IMR-90 (cell line): ENCODE measurements at regions not wholly inside any gene's neighbourhood (a gene's known extent, or its start where the extent isn't known, plus 50 kb on each side); places are given as distances from the start of the nearest gene placed in this dataset.
A peak's percentile ranks its signal among the peaks of the same experiment; 100 is the strongest.

Source experiments
- ATAC-seq: fragments of 200-7000 bp; cut with Tn5 transposase; 2 replicates; pipeline ENCODE4 v1.9.1; 2020; ENCODE audit warnings: low read depth, mild to moderate bottlenecking, moderate library complexity
- BruUV-seq: library from RNA; stranded (reverse); fragments of 400-500 nt; replicated peaks from 2 replicates; lab custom pipeline; 2021; lab: Mats Ljungman, UMichigan
- CTCF ChIA-PET: fragments of 300-600 bp; formaldehyde crosslinking; extraction: SDS; loops from one replicate; lab custom pipeline; 2021; ENCODE audit warnings: antibody characterized with exemption; lab: Yijun Ruan, JAX
- POLR2A ChIA-PET: fragments of 300-600 bp; sonication (Branson Sonifier 250); formaldehyde crosslinking; loops from one replicate; lab custom pipeline; 2022; ENCODE audit warnings: antibody characterized with exemption; ENCODE audit not compliant: unreplicated experiment; lab: Charles Lee
- DNase-seq: peaks from one replicate; pipeline ENCODE4 v3.0.0; 2013
- H2AFZ ChIP-seq: replicated peaks from 2 replicates; pipeline ENCODE3; 2013; ENCODE audit warnings: low read length, mild to moderate bottlenecking; ENCODE audit not compliant: poor library complexity
- H2AK5ac ChIP-seq: 2 replicates; pipeline ENCODE4 v1.6.1; 2013; ENCODE audit warnings: low read depth, low read length, inconsistent platforms
- H2AK9ac ChIP-seq: replicated peaks from 2 replicates; pipeline ENCODE3; 2013; ENCODE audit warnings: mild to moderate bottlenecking, low read depth, low read length, moderate library complexity; ENCODE audit not compliant: poor library complexity
- H2BK120ac ChIP-seq: 2 replicates; pipeline ENCODE4 v1.6.1; 2013; ENCODE audit warnings: low read depth, low read length, inconsistent platforms
- H2BK15ac ChIP-seq: 3 replicates; pipeline ENCODE4 v1.6.1; 2013; ENCODE audit warnings: low read depth, low read length, inconsistent platforms
- H2BK20ac ChIP-seq: 2 replicates; pipeline ENCODE4 v1.6.1; 2013; ENCODE audit warnings: low read depth, mild to moderate bottlenecking, inconsistent platforms, low read length, moderate library complexity
- H2BK5ac ChIP-seq: 2 replicates; pipeline ENCODE4 v1.6.1; 2013; ENCODE audit warnings: mild to moderate bottlenecking, low read depth, low read length, inconsistent platforms; ENCODE audit not compliant: poor library complexity, severe bottlenecking
- H3K14ac ChIP-seq: replicated peaks from 2 replicates; pipeline ENCODE4 v1.6.1; 2013; ENCODE audit warnings: low read depth, low read length, inconsistent platforms
- H3K18ac ChIP-seq: 2 replicates; pipeline ENCODE4 v1.6.1; 2013; ENCODE audit warnings: low read depth, low read length, control low read depth
- H3K23ac ChIP-seq: 2 replicates; pipeline ENCODE4 v1.6.1; 2013; ENCODE audit warnings: low read depth, low read length, inconsistent platforms
- H3K27ac ChIP-seq: 2 replicates; pipeline ENCODE4 v1.5.1; 2013; ENCODE audit warnings: mild to moderate bottlenecking, control low read depth, low read length; ENCODE audit not compliant: insufficient read depth
- H3K27me3 ChIP-seq: 2 replicates; pipeline ENCODE4 v1.6.1; 2013; ENCODE audit warnings: low read length; ENCODE audit not compliant: control insufficient read depth, insufficient read depth
- H3K36me3 ChIP-seq: 2 replicates; pipeline ENCODE4 v1.6.1; 2013; ENCODE audit warnings: low read length, mixed read lengths; ENCODE audit not compliant: control insufficient read depth, insufficient read depth
- H3K4ac ChIP-seq: 2 replicates; pipeline ENCODE4 v1.6.1; 2013; ENCODE audit warnings: low read depth, low read length, inconsistent platforms
- H3K4me1 ChIP-seq: 2 replicates; pipeline ENCODE4 v1.6.1; 2013; ENCODE audit warnings: low read length, mixed read lengths; ENCODE audit not compliant: control insufficient read depth, insufficient read depth
- H3K4me2 ChIP-seq: 2 replicates; pipeline ENCODE4 v1.6.1; 2013; ENCODE audit warnings: low read depth, mild to moderate bottlenecking, control low read depth, low read length, moderate library complexity
- H3K4me3 ChIP-seq: 2 replicates; pipeline ENCODE4 v1.5.1; 2013; ENCODE audit warnings: low read depth, mild to moderate bottlenecking, control low read depth, low read length, moderate library complexity; ENCODE audit not compliant: insufficient read depth
- H3K56ac ChIP-seq: 2 replicates; pipeline ENCODE4 v1.6.1; 2013; ENCODE audit warnings: low read length, inconsistent platforms; ENCODE audit not compliant: insufficient read depth; ENCODE audit errors: extremely low read depth
- H3K79me1 ChIP-seq, 2 experiments: 2 replicates each; pipeline ENCODE4 v1.6.1; 2013; ENCODE audit warnings: low read length in 2 of 2, inconsistent platforms in 1 of 2, low read depth in 1 of 2
- H3K9ac ChIP-seq: 2 replicates; pipeline ENCODE4 v1.6.1; 2013; ENCODE audit warnings: low read depth, low read length, control low read depth
- H3K9me1 ChIP-seq: 2 replicates; pipeline ENCODE4 v1.6.1; 2013; ENCODE audit warnings: low read length, inconsistent platforms; ENCODE audit not compliant: insufficient read depth
- H3K9me3 ChIP-seq: 2 replicates; pipeline ENCODE4 v1.6.1; 2013; ENCODE audit warnings: low read length; ENCODE audit not compliant: control insufficient read depth, insufficient read depth
- H4K20me1 ChIP-seq: 2 replicates; pipeline ENCODE4 v1.6.1; 2013; ENCODE audit warnings: low read length, inconsistent platforms; ENCODE audit not compliant: insufficient read depth
- H4K5ac ChIP-seq: 2 replicates; pipeline ENCODE4 v1.6.1; 2013; ENCODE audit warnings: mild to moderate bottlenecking, low read depth, low read length, control low read depth
- H4K8ac ChIP-seq, 2 experiments: 2 replicates each; pipeline ENCODE4 v1.6.1; 2013; ENCODE audit warnings: low read depth in 2 of 2, low read length in 2 of 2, control low read depth in 1 of 2, inconsistent platforms in 1 of 2
- H4K91ac ChIP-seq: 2 replicates; pipeline ENCODE4 v1.6.1; 2013; ENCODE audit warnings: low read depth, low read length, inconsistent platforms; ENCODE audit not compliant: insufficient read depth
- BHLHE40 ChIP-seq: fragments of 150-350 bp; IDR thresholded peaks from 2 replicates; pipeline ENCODE4 v1.6.1; 2016; ENCODE audit warnings: mild to moderate bottlenecking, low read depth, low read length
- CEBPB ChIP-seq: IDR thresholded peaks from 2 replicates; pipeline ENCODE4 v1.6.1; 2012; ENCODE audit warnings: low read depth, low read length, improper control_type of control experiment
- CHD1 ChIP-seq: IDR thresholded peaks from 2 replicates; pipeline ENCODE4 v1.6.1; 2012; ENCODE audit warnings: low read depth, low read length, improper control_type of control experiment
- MAFK ChIP-seq: IDR thresholded peaks from 2 replicates; pipeline ENCODE4 v1.6.1; 2012; ENCODE audit warnings: low read depth, low read length, improper control_type of control experiment
- NFE2L2 ChIP-seq: fragments of 150-350 bp; IDR thresholded peaks from 2 replicates; pipeline ENCODE4 v1.6.1; 2016; ENCODE audit warnings: low read depth, mild to moderate bottlenecking, low read length
- RCOR1 ChIP-seq: IDR thresholded peaks from 2 replicates; pipeline ENCODE4 v1.6.1; 2012; ENCODE audit warnings: mild to moderate bottlenecking, low read length, improper control_type of control experiment; ENCODE audit not compliant: insufficient replicate concordance
- RFX5 ChIP-seq: IDR thresholded peaks from 2 replicates; pipeline ENCODE4 v1.8.0; 2012; ENCODE audit warnings: low read depth, mild to moderate bottlenecking, low read length, moderate library complexity
- SMC3 ChIP-seq: fragments of 150-350 bp; IDR thresholded peaks from 2 replicates; pipeline ENCODE4 v1.6.1; 2016; ENCODE audit warnings: low read depth, mild to moderate bottlenecking, antibody characterized with exemption, low read length, moderate library complexity
- WGBS, 2 experiments: methylation state at CpG; one replicate each; pipeline versions ENCODE4 v1.1.5 to v1.1.7; 2013; ENCODE audit warnings: missing lambda C conversion rate in 2 of 2; ENCODE audit not compliant: insufficient read length in 1 of 2; ENCODE audit errors: extremely low coverage in 2 of 2; 5-methylcytosine and 5-hydroxymethylcytosine counted together
- dilution Hi-C: fragments of 300-500 bp; cut with HindIII; formaldehyde crosslinking; loops from one replicate; pipeline ENCODE4 v1.14.3; 2018; ENCODE audit warnings: low sequenced_read_pairs; ENCODE audit not compliant: unreplicated experiment
- in situ Hi-C: fragments of 300-500 bp; cut with MboI; formaldehyde crosslinking; loops from 3 replicates; pipeline ENCODE4 v1.14.3; 2019; ENCODE audit warnings: low sequenced_read_pairs, inconsistent platforms, mixed read lengths
- intact Hi-C: fragments of 100-400 bp; cut with micrococcal nuclease; formaldehyde crosslinking; loops from 2 replicates; pipeline ENCODE4 v1.10.0; 2022
- TF ChIP-seq, protein P1 (sequence below): conservative IDR thresholded peaks from 2 replicates; pipeline ENCODE4 v1.5.1; 2012; ENCODE audit warnings: mild to moderate bottlenecking, low read depth, low read length, improper control_type of control experiment
- TF ChIP-seq, protein P2 (sequence below): fragments of 150-350 bp; IDR thresholded peaks from 2 replicates; pipeline ENCODE4 v1.6.1; 2017; ENCODE audit warnings: mild to moderate bottlenecking, antibody characterized with exemption, low read length, low read depth

DNA sequence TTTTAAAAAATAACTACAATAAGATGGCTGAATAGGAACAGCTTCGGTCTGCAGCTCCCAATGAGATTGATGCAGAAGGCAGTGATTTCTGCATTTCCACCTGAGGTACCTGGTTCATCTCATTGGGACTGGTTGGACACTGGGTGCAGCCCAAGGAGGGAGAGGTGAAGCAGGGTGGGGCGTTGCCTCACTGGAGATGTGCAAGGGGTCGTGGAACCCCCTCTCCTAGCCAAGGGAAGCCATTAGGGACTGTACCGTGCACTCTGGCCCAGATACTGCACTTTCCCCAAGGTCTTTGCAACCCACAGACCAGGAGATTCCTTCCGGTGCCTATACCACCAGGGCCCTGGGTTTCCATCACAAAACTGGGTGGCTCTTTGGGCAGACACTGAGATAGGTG lies 640.1 kb downstream of the IQCM start:
- Histone ChIP-seq H4K20me1 (no peaks in the 10 kb centered on the region), H2BK15ac (no peak overlapping the region), H3K4me3 (no peak overlapping the region), H4K5ac (no peak overlapping the region; the same call in 1 of the 2 replicates), H2BK5ac (no peak overlapping the region), H2AFZ (peak overlapping the region; percentile 11), H3K9ac (no peak overlapping the region), H2AK9ac (no peak overlapping the region), H3K4me2 (no peak overlapping the region), H2AK5ac (no peak overlapping the region), H3K9me3 (no peaks in the 10 kb centered on the region), H3K56ac (no peak overlapping the region), H3K9me1 (no peaks in the 10 kb centered on the region), H3K27me3 (no peaks in the 10 kb centered on the region), H4K91ac (no peak overlapping the region), H3K4me1 (no peaks in the 10 kb centered on the region), H3K79me1 (no peaks in the 10 kb centered on the region), H4K8ac (0 out of 4 replicates have a peak overlapping the region, but pooled peaks of 1 of the 2 experiments have one; percentile 15), H3K18ac (no peak overlapping the region), H3K23ac (no peak overlapping the region), H2BK120ac (0 out of 2 replicates have a peak overlapping the region, but pooled peaks have one; percentile 8), H3K14ac (no peak overlapping the region), H3K27ac (no peak overlapping the region), H2BK20ac (0 out of 2 replicates have a peak overlapping the region, but pooled peaks have one; percentile 14), H3K36me3 (no peaks in the 10 kb centered on the region), H3K4ac (no peak overlapping the region)
- no peak for ATAC-seq
- in situ Hi-C loops (no loop called here), intact Hi-C loops (no loop called here), dilution Hi-C loops (no loop called here)
- WGBS, 2 experiments: 100% methylated on average over 1 of the region's 5 CpGs; no CpG with 5 or more reads in 1 of the 2 experiments
- ChIA-PET CTCF (interaction anchor here (0.6 kb wide), 1 partner anchor 14 kb away, joined by 3 read pairs; no protein-coding TSS in a partner anchor), POLR2A (no interaction called here)
- DNase-seq: no peak
- BruUV-seq: no TSS peak
- TF ChIP-seq, protein P1, sequence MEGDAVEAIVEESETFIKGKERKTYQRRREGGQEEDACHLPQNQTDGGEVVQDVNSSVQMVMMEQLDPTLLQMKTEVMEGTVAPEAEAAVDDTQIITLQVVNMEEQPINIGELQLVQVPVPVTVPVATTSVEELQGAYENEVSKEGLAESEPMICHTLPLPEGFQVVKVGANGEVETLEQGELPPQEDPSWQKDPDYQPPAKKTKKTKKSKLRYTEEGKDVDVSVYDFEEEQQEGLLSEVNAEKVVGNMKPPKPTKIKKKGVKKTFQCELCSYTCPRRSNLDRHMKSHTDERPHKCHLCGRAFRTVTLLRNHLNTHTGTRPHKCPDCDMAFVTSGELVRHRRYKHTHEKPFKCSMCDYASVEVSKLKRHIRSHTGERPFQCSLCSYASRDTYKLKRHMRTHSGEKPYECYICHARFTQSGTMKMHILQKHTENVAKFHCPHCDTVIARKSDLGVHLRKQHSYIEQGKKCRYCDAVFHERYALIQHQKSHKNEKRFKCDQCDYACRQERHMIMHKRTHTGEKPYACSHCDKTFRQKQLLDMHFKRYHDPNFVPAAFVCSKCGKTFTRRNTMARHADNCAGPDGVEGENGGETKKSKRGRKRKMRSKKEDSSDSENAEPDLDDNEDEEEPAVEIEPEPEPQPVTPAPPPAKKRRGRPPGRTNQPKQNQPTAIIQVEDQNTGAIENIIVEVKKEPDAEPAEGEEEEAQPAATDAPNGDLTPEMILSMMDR: no peak
- TF ChIP-seq, protein P2, sequence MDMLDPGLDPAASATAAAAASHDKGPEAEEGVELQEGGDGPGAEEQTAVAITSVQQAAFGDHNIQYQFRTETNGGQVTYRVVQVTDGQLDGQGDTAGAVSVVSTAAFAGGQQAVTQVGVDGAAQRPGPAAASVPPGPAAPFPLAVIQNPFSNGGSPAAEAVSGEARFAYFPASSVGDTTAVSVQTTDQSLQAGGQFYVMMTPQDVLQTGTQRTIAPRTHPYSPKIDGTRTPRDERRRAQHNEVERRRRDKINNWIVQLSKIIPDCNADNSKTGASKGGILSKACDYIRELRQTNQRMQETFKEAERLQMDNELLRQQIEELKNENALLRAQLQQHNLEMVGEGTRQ: no peak
- TF ChIP-seq BHLHE40 (no peak), CHD1 (no peak), RFX5 (no peak), NFE2L2 (no peak), CEBPB (no peak), SMC3 (no peak), RCOR1 (no peak), MAFK (no peak)
